GOT3 (cell line): ENCODE measurements at regions not wholly inside any gene's neighbourhood (a gene's known extent, or its start where the extent isn't known, plus 50 kb on each side); places are given as distances from the start of the nearest gene placed in this dataset.
"Not testable (repeated sequence)": the region's sequence is repeated elsewhere in the genome, so short reads cannot be mapped to it uniquely, and the experiment has no call there.

Source experiments
- DNase-seq: peaks from one replicate; lab custom pipeline; 2025; ENCODE audit warnings: mixed read lengths; lab: John Stamatoyannopoulos, UW

DNA sequence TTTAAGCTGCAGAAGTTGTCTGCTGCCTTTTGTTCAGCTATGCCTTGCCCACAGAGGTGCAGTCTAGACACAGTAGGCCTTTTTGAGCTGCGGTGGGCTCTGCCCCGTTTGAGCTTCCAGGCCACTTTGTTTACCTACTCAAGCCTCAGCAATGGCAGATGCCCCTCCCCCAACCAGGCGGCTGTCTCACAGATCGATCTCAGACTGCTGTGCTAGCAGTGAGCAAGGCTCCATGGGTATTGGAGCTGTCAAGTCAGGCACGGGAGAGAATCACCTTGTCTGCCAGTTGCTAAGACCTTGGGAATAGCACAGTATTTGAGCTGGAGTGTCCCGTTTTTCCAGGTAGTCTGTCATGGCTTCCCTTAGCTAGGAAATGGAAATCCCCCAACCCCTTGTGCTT, 587.8 kb upstream of the CLINT1 start:
- not testable (repeated sequence) for DNase-seq

GRCh38 chr5:158439204-158439603, 580.3 kb upstream of the CLINT1 start:
- not testable (repeated sequence) for DNase-seq

DNA sequence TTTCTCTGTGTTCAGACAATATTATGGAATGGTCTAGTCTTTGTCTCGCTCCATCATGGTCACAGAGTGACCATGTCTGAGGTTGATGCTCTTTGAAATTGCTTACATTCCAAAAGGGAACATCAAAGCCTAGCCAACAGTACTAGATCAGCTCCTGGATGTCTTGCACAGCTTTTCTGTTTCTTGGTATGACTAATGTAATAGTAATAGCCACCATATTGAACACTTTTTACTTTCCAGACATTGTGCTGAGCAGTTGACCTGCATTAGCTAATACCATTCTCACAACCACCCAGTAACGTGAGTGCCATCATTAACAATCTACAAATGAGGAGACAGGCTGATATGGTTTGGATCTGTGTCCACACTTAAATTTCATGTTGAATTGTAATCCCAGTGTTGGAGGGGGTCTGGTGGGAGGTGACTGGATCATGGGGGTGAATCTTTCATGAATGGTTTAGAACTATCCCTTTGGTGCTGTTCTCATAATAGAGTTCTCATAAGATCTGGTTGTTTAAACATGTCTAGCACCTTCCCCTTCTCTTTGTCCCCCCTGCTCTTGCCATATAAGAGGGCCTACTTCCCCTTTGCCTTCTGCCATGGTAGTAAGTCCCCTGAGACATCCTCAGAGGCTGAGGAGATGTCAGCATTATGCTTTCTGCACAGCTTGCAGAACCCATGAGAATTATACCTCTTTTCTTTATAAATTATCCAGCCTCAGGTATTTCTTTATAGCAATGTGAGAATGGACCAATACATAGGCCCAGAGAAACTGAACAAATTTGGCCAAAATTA, 577.5 kb upstream of the CLINT1 start:
- no peak for DNase-seq

DNA sequence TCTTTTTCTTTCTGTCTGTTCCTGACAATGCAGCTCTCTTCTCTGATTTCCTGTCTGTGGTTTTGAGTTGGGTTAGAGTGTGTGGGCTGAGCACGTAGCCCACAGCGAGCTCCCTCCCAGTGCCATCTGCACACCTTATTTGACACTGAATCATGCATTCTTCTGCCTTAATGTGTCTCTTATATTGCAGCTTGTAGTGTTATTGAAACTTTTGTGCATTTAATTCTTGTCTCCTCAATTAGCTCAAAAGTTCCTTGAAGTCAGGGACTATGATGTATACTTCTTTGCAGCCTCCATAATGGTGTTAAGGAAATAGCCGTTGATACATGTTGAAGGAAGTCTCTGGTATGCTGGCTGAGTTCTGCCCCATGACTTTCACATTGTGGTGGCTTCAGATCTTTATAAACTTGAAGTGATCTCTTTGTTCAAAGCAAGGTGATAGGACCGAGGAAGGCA, 576.2 kb upstream of the CLINT1 start:
- DNase-seq, result no peak

DNA sequence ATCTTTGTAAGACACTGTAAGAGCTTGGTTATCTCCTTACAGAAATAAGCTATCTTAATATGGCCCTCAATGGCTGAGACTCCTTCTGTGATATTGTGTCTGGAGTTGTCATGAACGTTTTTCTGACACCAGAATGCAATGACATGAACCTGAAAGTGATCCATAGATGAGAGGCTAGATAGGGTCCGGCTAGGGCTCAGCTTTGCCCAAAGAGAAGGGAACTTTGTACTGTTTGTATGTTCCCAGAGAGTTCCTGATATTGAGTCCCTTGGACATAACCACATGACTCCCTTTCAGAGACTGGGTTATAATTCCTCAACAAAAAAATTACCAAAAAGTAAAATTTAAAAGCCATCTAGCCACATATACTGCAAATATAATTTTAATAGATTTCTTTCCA, 575.8 kb upstream of the CLINT1 start:
- DNase-seq, result no peak

DNA sequence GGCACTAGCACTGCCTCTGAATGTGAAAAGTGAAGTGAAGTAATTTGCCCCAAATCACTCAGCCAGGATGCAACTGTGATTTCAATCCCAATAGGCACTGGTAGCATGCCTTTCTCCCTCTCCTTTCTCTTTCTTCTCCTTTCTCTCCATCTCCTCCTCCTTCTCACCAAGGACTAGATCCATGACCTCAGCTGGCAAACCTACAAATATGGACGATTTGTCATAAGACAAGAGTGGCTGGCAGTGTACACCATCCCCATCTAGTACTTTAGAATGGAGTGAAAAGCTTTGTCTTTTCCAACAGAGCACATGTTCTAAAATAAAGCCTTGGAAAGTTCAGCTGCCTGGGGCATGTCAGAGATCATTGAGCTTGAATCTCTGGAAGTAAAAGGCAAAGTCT, 574.7 kb upstream of the CLINT1 start:
- DNase-seq, result no peak

- DNase-seq, result no peak
These were observed 572.6 kb upstream of the CLINT1 start for GRCh38 chr5:158431369-158432029.

- no peak for DNase-seq
These were observed 571.8 kb upstream of the CLINT1 start for GRCh38 chr5:158430798-158431167.

DNA sequence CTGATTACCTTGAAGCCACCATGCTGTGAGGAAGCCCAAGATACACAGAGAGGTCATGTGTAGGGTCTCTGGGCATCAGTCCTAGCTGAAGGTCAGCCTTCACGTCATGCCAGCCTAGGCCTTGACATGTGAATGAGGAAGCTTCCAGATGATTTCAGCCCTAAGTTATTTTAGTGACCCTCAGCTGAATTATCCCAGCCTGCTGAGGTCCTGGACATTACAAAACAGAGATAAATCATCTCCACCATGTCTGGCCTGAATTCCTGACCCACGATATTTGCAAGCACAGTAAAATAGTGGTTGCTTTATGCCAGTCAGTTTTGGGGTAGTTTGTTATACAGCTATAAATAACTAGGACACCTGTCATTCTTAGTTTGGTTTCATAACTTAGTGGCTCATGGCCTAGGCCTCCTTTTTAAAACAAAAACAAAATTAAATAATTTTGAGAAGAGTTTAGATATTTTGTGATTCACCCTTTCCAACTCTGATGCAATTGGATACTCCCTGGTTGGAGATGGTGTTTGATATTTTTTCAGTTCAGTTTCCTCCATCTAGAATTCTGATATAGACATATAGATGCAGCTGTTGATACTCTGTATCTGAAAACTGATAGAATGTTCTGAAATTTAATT, 571.3 kb upstream of the CLINT1 start:
- DNase-seq, result no peak

GRCh38 chr5:158429564-158429963, 570.6 kb upstream of the CLINT1 start:
- no peak for DNase-seq

DNA sequence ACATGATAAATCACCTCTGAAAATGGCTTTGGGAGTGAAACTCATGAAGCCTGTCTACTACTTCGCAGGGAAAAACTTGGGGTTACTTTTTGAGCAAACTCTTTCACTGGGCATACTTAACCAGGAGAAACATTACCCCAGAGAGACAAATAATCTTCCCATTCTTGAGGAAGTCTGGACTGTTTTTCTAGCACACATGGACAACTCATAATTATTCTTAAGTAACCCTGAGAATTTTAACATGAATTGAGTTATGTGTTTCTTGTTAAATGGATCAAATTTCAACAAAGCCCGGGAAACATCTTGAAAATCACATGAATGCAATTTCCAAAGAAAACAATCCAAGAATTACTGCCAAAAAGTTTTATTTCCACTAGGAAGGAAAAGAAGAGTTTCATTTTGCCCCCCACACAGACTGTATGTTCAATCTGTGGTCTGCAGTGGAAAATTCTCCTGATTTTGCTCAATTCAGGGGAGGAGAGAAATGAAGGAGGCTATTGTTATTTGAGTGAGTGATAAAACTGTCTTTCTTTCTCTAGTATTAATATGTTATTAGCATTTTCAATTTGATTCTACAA, 564.8 kb upstream of the CLINT1 start:
- no peak for DNase-seq

DNA sequence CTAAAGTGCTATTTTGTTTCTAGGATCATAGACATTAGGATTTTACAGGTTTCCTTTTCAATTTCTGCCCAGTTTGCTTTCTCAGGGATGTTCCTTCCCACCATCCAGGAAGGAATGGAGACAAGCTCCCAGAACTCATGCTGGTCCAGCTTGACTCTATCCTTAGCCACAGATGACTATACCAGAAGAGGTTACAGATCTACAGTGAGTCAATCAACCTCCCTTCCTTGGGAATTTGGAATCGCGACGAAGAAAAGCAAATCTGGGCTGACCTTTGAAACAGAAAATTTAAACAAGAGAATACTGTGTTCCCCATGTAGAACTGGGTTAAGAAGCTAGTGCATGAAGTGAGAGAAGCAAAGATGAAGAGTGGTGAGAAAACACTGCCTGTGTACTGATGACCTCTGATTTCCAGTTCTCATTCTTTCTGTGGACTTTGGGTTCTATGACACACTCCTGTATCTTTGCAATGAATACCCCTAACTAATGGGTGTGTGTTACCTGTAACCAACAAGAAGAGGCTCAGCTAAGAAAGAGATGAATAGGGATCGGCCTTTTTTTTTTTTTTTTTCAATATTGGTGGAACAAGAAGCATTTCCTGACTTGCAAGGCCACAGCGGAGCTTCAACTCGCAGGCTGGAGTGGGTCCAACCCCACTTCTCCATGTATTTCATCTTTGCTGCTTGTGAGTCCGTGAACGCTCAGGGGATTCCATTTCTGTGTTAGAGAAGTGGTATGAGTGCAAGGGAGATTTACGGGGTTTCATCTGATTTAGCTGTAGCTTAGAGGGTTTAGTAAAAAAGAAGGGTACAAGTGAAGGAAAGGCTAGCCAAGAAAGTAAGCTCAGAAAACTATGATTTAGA, 563.9 kb upstream of the CLINT1 start:
- no peak for DNase-seq

DNA sequence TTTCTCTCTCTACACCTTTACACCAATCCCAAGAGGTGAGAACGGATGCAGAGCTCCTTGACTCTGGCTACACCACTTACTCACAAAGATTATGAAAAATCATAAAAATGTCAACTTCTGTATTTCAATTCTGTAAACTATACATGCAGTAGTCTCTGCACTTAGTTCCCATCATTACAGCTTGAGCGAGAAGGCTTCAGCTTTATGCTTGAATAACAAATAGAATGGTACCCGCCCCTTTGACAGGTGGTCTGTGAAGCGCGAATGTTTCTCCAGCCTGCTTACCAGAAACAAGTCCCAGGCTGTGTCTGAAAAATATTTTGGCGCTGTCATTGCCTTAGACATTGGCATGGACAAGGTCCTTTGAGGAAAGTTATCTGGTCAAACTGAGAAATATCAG, 562.4 kb upstream of the CLINT1 start:
- no peak for DNase-seq

DNA sequence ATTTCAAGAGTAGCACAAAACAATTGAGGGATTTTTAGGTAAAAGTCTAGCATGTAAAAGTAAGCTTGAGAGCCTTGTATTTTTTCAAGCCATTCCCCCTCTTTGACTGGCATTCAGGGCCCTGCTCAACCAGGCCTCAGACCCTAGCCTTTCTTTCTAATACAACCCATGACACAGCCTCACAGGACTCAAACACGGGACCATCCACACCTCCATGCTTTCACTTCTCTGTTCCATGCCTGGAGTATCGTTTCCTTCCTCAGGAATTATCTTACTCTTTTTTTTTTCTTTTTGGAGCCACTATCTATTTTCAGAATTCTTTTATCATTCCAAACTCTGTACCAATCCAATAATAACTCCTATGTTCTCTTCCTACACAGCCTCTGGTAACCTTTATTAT, 560.2 kb upstream of the CLINT1 start:
- DNase-seq, result no peak

DNA sequence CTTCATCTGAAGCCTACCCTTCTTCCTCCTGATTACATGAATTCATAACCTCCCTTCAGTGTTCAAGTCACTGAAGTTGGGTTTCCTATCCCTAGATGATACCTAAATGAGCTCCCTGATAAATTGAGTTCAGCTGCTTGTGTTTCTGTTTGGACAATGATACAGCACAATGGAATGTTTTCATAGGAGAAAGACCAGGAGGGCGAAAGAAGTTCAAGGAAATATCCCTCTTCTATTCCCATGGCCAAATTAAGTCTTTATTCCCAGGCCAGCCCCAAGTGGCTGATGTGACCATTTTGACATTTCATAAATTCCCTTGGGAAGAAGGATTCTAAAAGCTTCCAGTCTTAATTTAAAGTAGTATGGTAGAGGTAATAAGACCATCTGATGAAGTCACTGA, 555.8 kb upstream of the CLINT1 start:
- no peak for DNase-seq

- no peak for DNase-seq
These were observed 555.4 kb upstream of the CLINT1 start for GRCh38 chr5:158414333-158414762.

DNA sequence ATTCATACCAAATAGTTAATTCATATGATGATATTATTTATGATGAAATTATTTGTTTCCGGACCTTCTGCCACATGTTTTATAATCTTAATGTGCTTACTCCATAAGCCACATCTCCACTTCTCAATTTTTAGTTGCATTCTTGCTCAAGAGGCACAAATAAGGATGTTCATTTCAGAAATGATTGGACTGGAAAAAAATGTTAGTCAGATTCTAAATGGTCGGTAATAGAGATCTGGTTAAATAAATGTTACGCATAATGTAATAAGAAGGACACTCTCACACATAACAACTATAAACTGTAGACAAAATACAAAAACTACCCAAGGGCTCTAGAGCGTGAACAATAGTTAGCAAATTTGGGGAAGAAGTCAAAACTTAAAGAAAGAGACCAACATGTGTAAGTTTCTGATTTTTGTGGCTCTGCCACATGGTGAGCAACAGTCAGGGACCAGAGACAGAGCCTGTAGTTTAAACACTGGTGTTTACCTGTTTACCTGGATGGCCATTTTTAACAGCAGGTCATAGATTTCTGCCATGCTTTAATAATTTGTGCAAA, 554.3 kb upstream of the CLINT1 start:
- DNase-seq, result no peak

GRCh38 chr5:158410976-158411375, 552.0 kb upstream of the CLINT1 start:
- no peak for DNase-seq

DNA sequence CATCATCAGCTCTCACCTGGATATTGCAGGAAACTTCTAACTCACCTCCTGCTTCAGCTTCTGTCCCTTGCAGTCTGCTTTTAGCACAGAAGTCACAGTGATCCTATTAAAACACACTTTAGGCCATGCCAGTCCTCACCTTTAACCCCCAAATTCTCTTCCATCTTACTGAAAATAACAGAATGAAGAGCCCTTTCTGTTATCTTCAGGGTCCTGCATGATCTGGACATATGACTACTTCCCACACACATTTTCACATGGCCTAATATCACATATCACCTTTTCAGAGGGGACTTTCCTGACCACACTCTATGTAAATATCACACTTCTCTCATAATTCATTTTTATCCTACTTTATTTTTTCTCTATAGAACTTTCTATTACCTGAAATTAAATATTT, 550.6 kb upstream of the CLINT1 start:
- DNase-seq, result no peak

GRCh38 chr5:158407824-158408195, 548.9 kb upstream of the CLINT1 start:
- no peak for DNase-seq
